ENCODE measurements at regions not wholly inside any gene's neighbourhood (a gene's known extent, or its start where the extent isn't known, plus 50 kb on each side); places are given as distances from the start of the nearest gene placed in this dataset.

DNA sequence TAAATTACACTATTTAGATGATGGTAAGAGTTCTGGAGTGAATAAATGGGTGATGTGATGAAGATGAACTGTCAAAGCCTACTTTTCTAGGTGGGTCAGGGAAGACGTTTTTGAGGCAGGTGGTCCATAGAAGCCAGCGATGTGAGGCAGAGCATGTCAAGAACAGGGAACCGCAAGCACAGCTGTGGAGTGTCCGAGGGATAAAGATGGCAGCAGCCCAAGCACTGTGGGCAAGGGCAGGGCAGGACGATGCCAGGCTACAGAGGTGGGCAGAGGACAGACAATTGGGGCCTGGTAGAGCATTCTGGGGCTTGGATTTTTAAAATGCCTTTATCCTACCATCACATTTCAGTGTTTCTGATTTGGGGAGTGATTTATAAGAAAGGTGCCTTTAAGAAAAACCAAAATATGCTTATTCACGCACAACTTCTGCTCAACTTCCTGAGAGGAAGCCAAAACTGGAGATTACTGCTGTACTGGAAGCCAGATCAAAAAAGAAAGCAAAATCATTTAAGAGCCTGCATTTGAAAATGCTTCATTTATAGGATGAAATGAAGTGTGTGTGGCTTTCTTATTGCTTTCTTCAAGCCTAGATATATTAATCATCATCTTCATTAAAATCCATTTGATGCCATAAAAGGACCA lies 119.0 kb upstream of the WDR17 start:
- H3K4me1 ChIP-seq (ENCODE audit: control insufficient read depth, insufficient read depth, low read length) = no peaks in the 10 kb centered on the region
- 55% methylated on average over 4 of the region's 6 CpGs for WGBS (ENCODE audit: insufficient coverage)
- peak; percentile 33 for DNase-seq
- H3K9me3 ChIP-seq (replicated peaks; ENCODE audit: control insufficient read depth, low read depth, low read length) = no peaks in the 10 kb centered on the region
- H3K27me3 ChIP-seq (ENCODE audit: control insufficient read depth, insufficient read depth, low read length) = peaks cover 2% of the 10 kb centered on the region
- no peak overlapping the region for H3K27ac ChIP-seq (ENCODE audit: low read length)
- no peak overlapping the region for H3K4me3 ChIP-seq (ENCODE audit: low read length)
- no peaks in the 10 kb centered on the region for H3K36me3 ChIP-seq (ENCODE audit: control insufficient read depth, insufficient read depth, low read length)

DNA sequence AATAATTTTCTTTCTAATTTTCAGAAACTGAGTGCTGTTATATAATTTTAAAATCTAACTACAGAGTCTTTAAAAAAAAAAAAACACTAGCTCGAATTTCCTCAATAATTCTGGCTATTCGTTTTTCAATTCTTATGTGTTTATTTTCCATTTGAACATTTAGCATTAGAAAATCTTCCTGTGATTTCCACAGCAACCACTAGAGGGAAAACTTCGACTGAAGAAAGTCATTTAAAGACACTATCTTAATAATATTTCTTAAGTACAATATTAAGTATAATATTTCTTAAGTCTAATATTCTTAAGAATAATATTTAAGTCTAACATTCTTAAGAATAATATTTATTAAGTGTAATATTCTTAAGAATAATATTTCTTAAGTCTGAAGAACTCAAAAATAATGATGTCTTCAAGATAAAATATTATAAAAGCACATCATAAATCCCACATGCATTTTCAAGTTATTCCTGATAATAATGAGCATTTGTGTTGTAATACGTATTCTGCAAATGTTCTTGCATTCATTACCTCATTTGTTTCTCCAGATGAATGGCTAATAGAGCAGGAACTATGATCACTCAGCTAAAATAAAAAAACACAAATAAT lies 118.4 kb upstream of the WDR17 start:
- H3K27ac ChIP-seq (ENCODE audit: low read length) = no peak overlapping the region
- no peak overlapping the region for H3K4me3 ChIP-seq (ENCODE audit: low read length)
- peak; percentile 63 for DNase-seq
- no CpG with 5 or more reads among the region's 4 CpGs for WGBS (ENCODE audit: insufficient coverage)
- H3K9me3 ChIP-seq (replicated peaks; ENCODE audit: control insufficient read depth, low read depth, low read length) = no peaks in the 10 kb centered on the region
- peaks cover 2% of the 10 kb centered on the region for H3K27me3 ChIP-seq (ENCODE audit: control insufficient read depth, insufficient read depth, low read length)
- H3K4me1 ChIP-seq (ENCODE audit: control insufficient read depth, insufficient read depth, low read length) = no peaks in the 10 kb centered on the region
- no peaks in the 10 kb centered on the region for H3K36me3 ChIP-seq (ENCODE audit: control insufficient read depth, insufficient read depth, low read length)

DNA sequence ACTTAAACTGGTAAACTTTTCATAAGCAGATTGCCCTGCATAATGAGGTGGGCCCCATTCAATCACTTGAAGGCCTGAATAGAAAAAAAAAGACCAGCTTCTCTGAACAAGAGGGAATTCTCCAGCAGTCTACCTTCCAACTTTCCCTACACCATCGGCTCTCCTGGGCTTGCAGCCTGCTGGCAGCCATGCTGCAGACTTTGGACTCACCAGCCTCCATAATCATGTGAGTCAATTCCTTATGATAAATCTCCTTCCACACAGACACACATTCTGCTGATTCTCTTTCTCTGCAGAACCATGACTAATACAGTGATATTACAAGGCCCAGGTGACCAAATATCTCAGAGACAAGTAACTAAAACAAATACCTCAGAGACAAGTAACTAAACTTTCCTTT lies 113.8 kb upstream of the WDR17 start:
- H3K4me3 ChIP-seq (ENCODE audit: low read length) = no peak overlapping the region
- peak; percentile 72 for DNase-seq
- H3K4me1 ChIP-seq (ENCODE audit: control insufficient read depth, insufficient read depth, low read length) = no peaks in the 10 kb centered on the region
- no peaks in the 10 kb centered on the region for H3K27me3 ChIP-seq (ENCODE audit: control insufficient read depth, insufficient read depth, low read length)
- H3K9me3 ChIP-seq (replicated peaks; ENCODE audit: control insufficient read depth, low read depth, low read length) = no peaks in the 10 kb centered on the region
- 40% methylated on average over 1 of the region's 1 CpG for WGBS (ENCODE audit: insufficient coverage)
- no peaks in the 10 kb centered on the region for H3K36me3 ChIP-seq (ENCODE audit: control insufficient read depth, insufficient read depth, low read length)
- H3K27ac ChIP-seq (ENCODE audit: low read length) = no peak overlapping the region

- Histone ChIP-seq H3K4me1 (ENCODE audit: control insufficient read depth, insufficient read depth, low read length) (no peaks in the 10 kb centered on the region), H3K36me3 (ENCODE audit: control insufficient read depth, insufficient read depth, low read length) (no peaks in the 10 kb centered on the region), H3K27ac (ENCODE audit: low read length) (no peak overlapping the region), H3K27me3 (ENCODE audit: control insufficient read depth, insufficient read depth, low read length) (no peaks in the 10 kb centered on the region), H3K4me3 (ENCODE audit: low read length) (no peak overlapping the region), H3K9me3 (replicated peaks; ENCODE audit: control insufficient read depth, low read depth, low read length) (no peaks in the 10 kb centered on the region)
- DNase-seq = peak; percentile 81
- WGBS (ENCODE audit: insufficient coverage) = no CpG with 5 or more reads among the region's 2 CpGs
Observed at GRCh38 chr4:175953116-175953515, 112.5 kb upstream of the WDR17 start.

DNA sequence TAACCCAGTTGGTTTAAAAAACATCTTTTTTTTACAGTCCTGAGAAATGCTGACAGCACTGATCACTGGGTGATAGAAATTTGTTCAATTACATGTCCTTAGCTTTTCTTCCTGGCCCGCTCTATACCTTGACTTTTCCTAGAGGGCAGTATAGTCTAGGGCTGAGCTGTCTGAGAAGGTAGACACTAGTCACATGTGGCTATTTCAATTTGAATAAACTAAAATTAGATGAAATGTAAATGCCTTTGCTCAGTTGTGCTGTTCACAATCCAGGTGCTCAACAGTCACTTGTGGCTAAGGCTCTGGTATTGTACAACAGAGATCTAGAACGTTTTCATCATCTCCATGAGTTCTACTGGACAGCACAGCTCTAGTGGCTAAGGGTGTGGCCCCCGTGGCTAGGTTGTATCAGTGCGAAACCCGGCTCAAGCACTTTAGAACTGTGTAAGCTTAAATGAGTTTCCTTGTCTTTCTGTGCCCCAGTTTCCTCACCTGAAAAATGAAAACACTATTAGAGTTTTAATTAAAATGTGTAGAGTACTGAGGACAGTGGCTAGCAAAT lies 111.6 kb upstream of the WDR17 start:
- 67% methylated on average over 1 of the region's 5 CpGs for WGBS (ENCODE audit: insufficient coverage)
- Histone ChIP-seq H3K27ac (ENCODE audit: low read length) (no peak overlapping the region), H3K36me3 (ENCODE audit: control insufficient read depth, insufficient read depth, low read length) (no peaks in the 10 kb centered on the region), H3K27me3 (ENCODE audit: control insufficient read depth, insufficient read depth, low read length) (no peaks in the 10 kb centered on the region), H3K4me3 (ENCODE audit: low read length) (no peak overlapping the region), H3K4me1 (ENCODE audit: control insufficient read depth, insufficient read depth, low read length) (no peaks in the 10 kb centered on the region), H3K9me3 (replicated peaks; ENCODE audit: control insufficient read depth, low read depth, low read length) (no peaks in the 10 kb centered on the region)
- DNase-seq = no peak

GRCh38 chr4:175954685-175955084 lies 111.0 kb upstream of the WDR17 start:
- DNase-seq = peak; percentile 11
- no peaks in the 10 kb centered on the region for H3K9me3 ChIP-seq (replicated peaks; ENCODE audit: control insufficient read depth, low read depth, low read length)
- no peaks in the 10 kb centered on the region for H3K4me1 ChIP-seq (ENCODE audit: control insufficient read depth, insufficient read depth, low read length)
- no CpG with 5 or more reads among the region's 3 CpGs for WGBS (ENCODE audit: insufficient coverage)
- no peak overlapping the region for H3K27ac ChIP-seq (ENCODE audit: low read length)
- no peaks in the 10 kb centered on the region for H3K36me3 ChIP-seq (ENCODE audit: control insufficient read depth, insufficient read depth, low read length)
- H3K4me3 ChIP-seq (ENCODE audit: low read length) = no peak overlapping the region
- H3K27me3 ChIP-seq (ENCODE audit: control insufficient read depth, insufficient read depth, low read length) = no peaks in the 10 kb centered on the region

GRCh38 chr4:175961604-175962003 lies 104.0 kb upstream of the WDR17 start:
- Histone ChIP-seq H3K27me3 (ENCODE audit: control insufficient read depth, insufficient read depth, low read length) (no peaks in the 10 kb centered on the region), H3K27ac (ENCODE audit: low read length) (no peak overlapping the region), H3K9me3 (replicated peaks; ENCODE audit: control insufficient read depth, low read depth, low read length) (no peaks in the 10 kb centered on the region), H3K36me3 (ENCODE audit: control insufficient read depth, insufficient read depth, low read length) (no peaks in the 10 kb centered on the region), H3K4me1 (ENCODE audit: control insufficient read depth, insufficient read depth, low read length) (no peaks in the 10 kb centered on the region), H3K4me3 (ENCODE audit: low read length) (no peak overlapping the region)
- no peak for DNase-seq
- 80% methylated on average over 2 of the region's 4 CpGs for WGBS (ENCODE audit: insufficient coverage)

- Histone ChIP-seq H3K36me3 (ENCODE audit: control insufficient read depth, insufficient read depth, low read length) (no peaks in the 10 kb centered on the region), H3K9me3 (replicated peaks; ENCODE audit: control insufficient read depth, low read depth, low read length) (no peaks in the 10 kb centered on the region), H3K4me1 (ENCODE audit: control insufficient read depth, insufficient read depth, low read length) (no peaks in the 10 kb centered on the region), H3K4me3 (ENCODE audit: low read length) (no peak overlapping the region), H3K27ac (ENCODE audit: low read length) (no peak overlapping the region), H3K27me3 (ENCODE audit: control insufficient read depth, insufficient read depth, low read length) (no peaks in the 10 kb centered on the region)
- no peak for DNase-seq
- WGBS (ENCODE audit: insufficient coverage) = no CpG with 5 or more reads among the region's 3 CpGs
Observed at GRCh38 chr4:175970072-175970471, 95.6 kb upstream of the WDR17 start.

DNA sequence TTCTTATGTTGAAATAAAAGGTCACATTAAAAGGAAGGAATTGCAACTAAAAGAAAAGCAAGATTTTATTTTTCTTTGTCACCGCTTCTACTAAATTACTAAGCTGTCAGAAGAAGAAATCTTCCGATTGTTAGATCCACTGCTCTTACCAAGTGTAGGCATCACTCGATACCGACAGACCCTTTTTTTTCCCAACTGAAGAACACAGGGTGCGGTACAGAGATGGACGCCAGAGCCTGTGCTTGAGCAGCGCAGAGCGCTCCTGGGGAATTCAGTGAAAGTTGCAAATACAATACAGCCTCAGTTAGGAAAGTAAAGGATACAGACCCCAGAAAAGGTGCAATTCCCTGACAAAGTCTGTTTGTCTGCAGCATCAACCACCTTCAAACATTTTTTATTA lies 94.9 kb upstream of the WDR17 start:
- Histone ChIP-seq H3K4me3 (ENCODE audit: low read length) (no peak overlapping the region), H3K27me3 (ENCODE audit: control insufficient read depth, insufficient read depth, low read length) (no peaks in the 10 kb centered on the region), H3K27ac (ENCODE audit: low read length) (no peak overlapping the region), H3K9me3 (replicated peaks; ENCODE audit: control insufficient read depth, low read depth, low read length) (no peaks in the 10 kb centered on the region), H3K4me1 (ENCODE audit: control insufficient read depth, insufficient read depth, low read length) (no peaks in the 10 kb centered on the region), H3K36me3 (ENCODE audit: control insufficient read depth, insufficient read depth, low read length) (no peaks in the 10 kb centered on the region)
- DNase-seq = no peak
- WGBS (ENCODE audit: insufficient coverage) = 60% methylated on average over 1 of the region's 8 CpGs

DNA sequence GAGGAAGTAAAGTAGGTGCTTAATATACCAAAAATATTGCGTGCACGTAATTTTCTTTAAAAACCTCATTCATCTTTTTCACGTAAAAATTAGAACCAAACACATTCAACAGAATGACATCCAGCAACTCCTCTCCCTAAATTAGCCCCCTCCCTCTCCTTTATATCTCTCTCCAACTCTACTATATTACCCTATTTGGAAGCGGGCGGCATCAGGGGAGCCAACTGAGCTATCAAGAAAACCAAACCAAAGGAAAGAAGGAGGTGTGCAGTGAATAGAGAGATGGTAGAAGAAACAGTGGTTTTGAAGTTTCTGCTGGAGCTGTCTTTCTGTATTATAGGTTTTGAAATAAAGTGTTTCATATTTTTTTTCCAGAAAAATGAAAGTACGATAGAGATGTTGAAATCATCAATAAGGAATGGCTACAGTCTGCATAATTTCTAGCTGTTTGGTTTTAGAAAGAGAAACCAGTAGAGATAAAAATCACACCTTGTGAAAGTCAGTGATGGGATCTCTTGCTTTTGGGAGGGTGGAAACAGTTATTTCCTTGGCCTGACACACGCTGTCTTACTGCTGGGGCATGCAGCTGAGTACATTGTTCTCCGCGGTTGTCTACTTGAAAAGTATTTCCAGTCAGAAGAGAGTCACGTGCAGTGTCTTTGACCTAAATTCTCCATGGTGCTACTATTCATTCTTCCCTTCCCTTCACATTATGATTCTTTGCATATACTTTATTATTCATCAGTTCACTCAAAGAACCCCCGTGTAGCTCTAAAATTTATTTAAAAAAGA lies 94.1 kb upstream of the WDR17 start:
- Histone ChIP-seq H3K9me3 (replicated peaks; ENCODE audit: control insufficient read depth, low read depth, low read length) (no peaks in the 10 kb centered on the region), H3K36me3 (ENCODE audit: control insufficient read depth, insufficient read depth, low read length) (no peaks in the 10 kb centered on the region), H3K4me1 (ENCODE audit: control insufficient read depth, insufficient read depth, low read length) (no peaks in the 10 kb centered on the region), H3K4me3 (ENCODE audit: low read length) (no peak overlapping the region), H3K27me3 (ENCODE audit: control insufficient read depth, insufficient read depth, low read length) (no peaks in the 10 kb centered on the region), H3K27ac (ENCODE audit: low read length) (no peak overlapping the region)
- WGBS (ENCODE audit: insufficient coverage) = 59% methylated on average over 7 of the region's 11 CpGs
- DNase-seq = peak; percentile 11
